ENCODE measurements at regions not wholly inside any gene's neighbourhood (a gene's known extent, or its start where the extent isn't known, plus 50 kb on each side); places are given as distances from the start of the nearest gene placed in this dataset.

GRCh38 chr9:73880101-73880500, 617.0 kb upstream of the RORB start:
- TF ChIP-seq SIN3A (IDR thresholded peaks at IDR 0.05; ENCODE audit: borderline replicate concordance, insufficient read depth, low read length) (no peak), REST (IDR thresholded peaks at IDR 0.05; ENCODE audit: insufficient read depth in 1 of 2, low read depth in 2 of 2, low read length in 2 of 2) (no peak)

All from PFSK-1 (cell line).